BLaER1 (cell line): ENCODE measurements at regions not wholly inside any gene's neighbourhood (a gene's known extent, or its start where the extent isn't known, plus 50 kb on each side); places are given as distances from the start of the nearest gene placed in this dataset.
"Not testable (repeated sequence)": the region's sequence is repeated elsewhere in the genome, so short reads cannot be mapped to it uniquely, and the experiment has no call there.

ENCODE experiments used
- H3K27ac ChIP-seq: shearing (Covaris generic); formaldehyde crosslinking; 2 replicates; pipeline ENCODE4 v1.8.1; 2022
- H3K27me3 ChIP-seq: shearing (Covaris generic); formaldehyde crosslinking; 2 replicates; pipeline ENCODE4 v1.8.1; 2022
- H3K36me3 ChIP-seq: shearing (Covaris generic); formaldehyde crosslinking; 2 replicates; pipeline ENCODE4 v1.8.1; 2022
- H3K4me1 ChIP-seq: shearing (Covaris generic); formaldehyde crosslinking; 2 replicates; pipeline ENCODE4 v1.8.1; 2022
- H3K4me2 ChIP-seq: shearing (Covaris generic); formaldehyde crosslinking; 2 replicates; pipeline ENCODE4 v1.8.1; 2022
- H3K4me3 ChIP-seq: shearing (Covaris generic); formaldehyde crosslinking; 2 replicates; pipeline ENCODE4 v1.8.1; 2022
- H3K9ac ChIP-seq: shearing (Covaris generic); formaldehyde crosslinking; 2 replicates; pipeline ENCODE4 v1.8.1; 2022
- H3K9me3 ChIP-seq: shearing (Covaris generic); formaldehyde crosslinking; 2 replicates; pipeline ENCODE4 v1.8.1; 2022
- H4K20me1 ChIP-seq: shearing (Covaris generic); formaldehyde crosslinking; 2 replicates; pipeline ENCODE4 v1.8.1; 2022
- Cebpa-rat ChIP-seq: shearing (Covaris generic); IDR thresholded peaks from 2 replicates; pipeline ENCODE4 v1.8.1; 2022

- H3K4me3 ChIP-seq: no peak overlapping the region
- H3K36me3 ChIP-seq: no peaks in the 10 kb centered on the region
- H4K20me1 ChIP-seq: no peaks in the 10 kb centered on the region
- H3K4me2 ChIP-seq: no peak overlapping the region
- no peak overlapping the region for H3K9ac ChIP-seq
- peaks cover 17% of the 10 kb centered on the region; the same call in 1 of the 2 replicates for H3K4me1 ChIP-seq
- H3K27ac ChIP-seq: no peak overlapping the region
- H3K9me3 ChIP-seq: no peaks in the 10 kb centered on the region
- TF ChIP-seq Cebpa-rat: no peak
- no peaks in the 10 kb centered on the region for H3K27me3 ChIP-seq
These were observed 167.3 kb downstream of the SQOR start for GRCh38 chr15:45802140-45802539.

- H3K9ac ChIP-seq: no peak overlapping the region
- H3K4me2 ChIP-seq: no peak overlapping the region
- H3K27me3 ChIP-seq: no peaks in the 10 kb centered on the region
- H3K27ac ChIP-seq: no peak overlapping the region
- no peaks in the 10 kb centered on the region for H4K20me1 ChIP-seq
- H3K9me3 ChIP-seq: no peaks in the 10 kb centered on the region
- H3K36me3 ChIP-seq: no peaks in the 10 kb centered on the region
- H3K4me3 ChIP-seq: no peak overlapping the region
- H3K4me1 ChIP-seq: peaks cover 12% of the 10 kb centered on the region; the same call in 1 of the 2 replicates
- no peak for TF ChIP-seq Cebpa-rat
These were observed 169.2 kb downstream of the SQOR start for GRCh38 chr15:45804028-45804427.

GRCh38 chr15:45810201-45810600, 175.4 kb downstream of the SQOR start:
- Histone ChIP-seq H4K20me1 (no peaks in the 10 kb centered on the region), H3K9me3 (peaks cover 12% of the 10 kb centered on the region)

GRCh38 chr15:45812200-45812599, 177.4 kb downstream of the SQOR start:
- Histone ChIP-seq H3K36me3 (no peaks in the 10 kb centered on the region), H3K4me3 (no peak overlapping the region), H4K20me1 (no peaks in the 10 kb centered on the region), H3K9me3 (peaks cover 31% of the 10 kb centered on the region), H3K27me3 (no peaks in the 10 kb centered on the region), H3K9ac (no peak overlapping the region), H3K27ac (no peak overlapping the region), H3K4me2 (peak overlapping the region; percentile 3; the same call in 1 of the 2 replicates), H3K4me1 (peaks cover 8% of the 10 kb centered on the region)
- no peak for TF ChIP-seq Cebpa-rat

More at GRCh38 chr15:45810201-45810600, 175.4 kb downstream of the SQOR start:
- no peak overlapping the region for H3K4me3 ChIP-seq
- H3K4me1 ChIP-seq: peaks cover 8% of the 10 kb centered on the region
- no peak overlapping the region for H3K4me2 ChIP-seq
- TF ChIP-seq Cebpa-rat: no peak
- no peaks in the 10 kb centered on the region for H3K27me3 ChIP-seq
- H3K36me3 ChIP-seq: no peaks in the 10 kb centered on the region
- H3K9ac ChIP-seq: no peak overlapping the region
- H3K27ac ChIP-seq: no peak overlapping the region

- H3K36me3 ChIP-seq, H3K4me3 ChIP-seq, H3K4me2 ChIP-seq, H3K4me1 ChIP-seq, H3K9ac ChIP-seq, H3K27me3 ChIP-seq, H3K27ac ChIP-seq, H4K20me1 ChIP-seq: not testable (repeated sequence)
- peaks cover 62% of the 10 kb centered on the region for H3K9me3 ChIP-seq
These were observed 182.7 kb downstream of the SQOR start for GRCh38 chr15:45817578-45817977.

- H3K27ac ChIP-seq: no peak overlapping the region
- H3K9ac ChIP-seq: no peak overlapping the region
- H3K4me1 ChIP-seq: no peaks in the 10 kb centered on the region
- no peak overlapping the region for H3K4me3 ChIP-seq
- H4K20me1 ChIP-seq: no peaks in the 10 kb centered on the region
- no peaks in the 10 kb centered on the region for H3K36me3 ChIP-seq
- H3K9me3 ChIP-seq: peaks cover 65% of the 10 kb centered on the region
- no peak overlapping the region for H3K4me2 ChIP-seq
- no peaks in the 10 kb centered on the region for H3K27me3 ChIP-seq
- no peak for TF ChIP-seq Cebpa-rat
These were observed 186.6 kb downstream of the SQOR start for GRCh38 chr15:45821390-45821789.

- H3K4me3 ChIP-seq, H4K20me1 ChIP-seq, H3K4me1 ChIP-seq, H3K27ac ChIP-seq, H3K27me3 ChIP-seq, H3K9ac ChIP-seq, H3K36me3 ChIP-seq, H3K4me2 ChIP-seq: not testable (repeated sequence)
- H3K9me3 ChIP-seq: peaks cover 58% of the 10 kb centered on the region
These were observed 188.1 kb downstream of the SQOR start for GRCh38 chr15:45822968-45823367.

- Histone ChIP-seq H3K9me3 (peaks cover 40% of the 10 kb centered on the region), H3K27me3 (no peaks in the 10 kb centered on the region), H3K4me1 (no peaks in the 10 kb centered on the region), H3K36me3 (no peaks in the 10 kb centered on the region), H3K4me3 (no peak overlapping the region), H3K4me2 (no peak overlapping the region), H3K9ac (no peak overlapping the region), H4K20me1 (no peaks in the 10 kb centered on the region), H3K27ac (no peak overlapping the region)
- TF ChIP-seq Cebpa-rat: no peak
These were observed 192.4 kb downstream of the SQOR start for GRCh38 chr15:45827275-45827674.

GRCh38 chr15:45827766-45828165, 192.9 kb downstream of the SQOR start:
- Histone ChIP-seq H3K36me3 (no peaks in the 10 kb centered on the region), H3K9ac (no peak overlapping the region), H3K4me1 (no peaks in the 10 kb centered on the region), H3K27me3 (no peaks in the 10 kb centered on the region), H3K4me3 (no peak overlapping the region), H4K20me1 (no peaks in the 10 kb centered on the region), H3K9me3 (peaks cover 37% of the 10 kb centered on the region), H3K27ac (no peak overlapping the region), H3K4me2 (no peak overlapping the region)
- TF ChIP-seq Cebpa-rat: no peak

GRCh38 chr15:45829336-45830153, 194.7 kb downstream of the SQOR start:
- peaks cover 26% of the 10 kb centered on the region for H3K9me3 ChIP-seq
- no peaks in the 10 kb centered on the region for H4K20me1 ChIP-seq
- H3K9ac ChIP-seq: no peak overlapping the region
- H3K27me3 ChIP-seq: no peaks in the 10 kb centered on the region
- no peaks in the 10 kb centered on the region for H3K36me3 ChIP-seq
- no peak for TF ChIP-seq Cebpa-rat
- H3K4me2 ChIP-seq: no peak overlapping the region
- no peaks in the 10 kb centered on the region for H3K4me1 ChIP-seq
- no peak overlapping the region for H3K4me3 ChIP-seq
- H3K27ac ChIP-seq: no peak overlapping the region

- no peaks in the 10 kb centered on the region for H3K36me3 ChIP-seq
- no peaks in the 10 kb centered on the region for H3K27me3 ChIP-seq
- H3K27ac ChIP-seq: no peak overlapping the region
- H3K9ac ChIP-seq: no peak overlapping the region
- H3K4me1 ChIP-seq: no peaks in the 10 kb centered on the region
- no peak for TF ChIP-seq Cebpa-rat
- no peak overlapping the region for H3K4me3 ChIP-seq
- no peak overlapping the region for H3K4me2 ChIP-seq
- no peaks in the 10 kb centered on the region for H4K20me1 ChIP-seq
- H3K9me3 ChIP-seq: peaks cover 19% of the 10 kb centered on the region
These were observed 197.0 kb downstream of the SQOR start for GRCh38 chr15:45831787-45832186.
